GM18517 (cell line): ENCODE measurements at regions not wholly inside any gene's neighbourhood (a gene's known extent, or its start where the extent isn't known, plus 50 kb on each side); places are given as distances from the start of the nearest gene placed in this dataset.

Source experiments
- ATAC-seq: cut with Tn5 transposase; IDR thresholded peaks from one replicate; pipeline ENCODE4 v1.9.1; 2021; ENCODE audit warnings: mild to moderate bottlenecking, moderate library complexity; ENCODE audit not compliant: unreplicated experiment

- ATAC-seq: no peak
Observed at GRCh38 chr3:40979962-40980361, 219.3 kb upstream of the CTNNB1 start.

GRCh38 chr3:40980467-40980866 lies 218.8 kb upstream of the CTNNB1 start:
- ATAC-seq: no peak

- no peak for ATAC-seq
Observed at GRCh38 chr3:40985195-40985594, 214.1 kb upstream of the CTNNB1 start.

- ATAC-seq: no peak
Observed at GRCh38 chr3:40988468-40988867, 210.8 kb upstream of the CTNNB1 start.

GRCh38 chr3:40989141-40990061 lies 209.9 kb upstream of the CTNNB1 start:
- no peak for ATAC-seq

- ATAC-seq: no peak
Observed at GRCh38 chr3:40990062-40990456, 209.2 kb upstream of the CTNNB1 start.

GRCh38 chr3:40992023-40992422 lies 207.3 kb upstream of the CTNNB1 start:
- no peak for ATAC-seq

GRCh38 chr3:40994611-40995010 lies 204.7 kb upstream of the CTNNB1 start:
- no peak for ATAC-seq

- ATAC-seq: no peak
Observed at GRCh38 chr3:40995271-40995670, 204.0 kb upstream of the CTNNB1 start.

GRCh38 chr3:40996382-40996781 lies 202.9 kb upstream of the CTNNB1 start:
- ATAC-seq: no peak

- ATAC-seq: no peak
Observed at GRCh38 chr3:40996827-40997710, 202.2 kb upstream of the CTNNB1 start.

GRCh38 chr3:40997711-40998519 lies 201.4 kb upstream of the CTNNB1 start:
- ATAC-seq: no peak

- no peak for ATAC-seq
Observed at GRCh38 chr3:40999682-41000081, 199.6 kb upstream of the CTNNB1 start.

- no peak for ATAC-seq
Observed at GRCh38 chr3:41000471-41000870, 198.8 kb upstream of the CTNNB1 start.

GRCh38 chr3:41001556-41001955 lies 197.7 kb upstream of the CTNNB1 start:
- ATAC-seq: no peak

GRCh38 chr3:41002104-41002503 lies 197.2 kb upstream of the CTNNB1 start:
- ATAC-seq: no peak

GRCh38 chr3:41007399-41007798 lies 191.9 kb upstream of the CTNNB1 start:
- no peak for ATAC-seq

- no peak for ATAC-seq
Observed at GRCh38 chr3:41011854-41012253, 187.5 kb upstream of the CTNNB1 start.

- no peak for ATAC-seq
Observed at GRCh38 chr3:41018855-41019254, 180.4 kb upstream of the CTNNB1 start.

GRCh38 chr3:41024031-41024836 lies 175.1 kb upstream of the CTNNB1 start:
- ATAC-seq: no peak
